GM21786 (cell line): ENCODE measurements at regions not wholly inside any gene's neighbourhood (a gene's known extent, or its start where the extent isn't known, plus 50 kb on each side); places are given as distances from the start of the nearest gene placed in this dataset.
"Not testable (repeated sequence)": the region's sequence is repeated elsewhere in the genome, so short reads cannot be mapped to it uniquely, and the experiment has no call there.

Experiments used
- ATAC-seq: cut with Tn5 transposase; IDR thresholded peaks from one replicate; pipeline ENCODE4 v1.9.1; 2021; ENCODE audit not compliant: unreplicated experiment

DNA sequence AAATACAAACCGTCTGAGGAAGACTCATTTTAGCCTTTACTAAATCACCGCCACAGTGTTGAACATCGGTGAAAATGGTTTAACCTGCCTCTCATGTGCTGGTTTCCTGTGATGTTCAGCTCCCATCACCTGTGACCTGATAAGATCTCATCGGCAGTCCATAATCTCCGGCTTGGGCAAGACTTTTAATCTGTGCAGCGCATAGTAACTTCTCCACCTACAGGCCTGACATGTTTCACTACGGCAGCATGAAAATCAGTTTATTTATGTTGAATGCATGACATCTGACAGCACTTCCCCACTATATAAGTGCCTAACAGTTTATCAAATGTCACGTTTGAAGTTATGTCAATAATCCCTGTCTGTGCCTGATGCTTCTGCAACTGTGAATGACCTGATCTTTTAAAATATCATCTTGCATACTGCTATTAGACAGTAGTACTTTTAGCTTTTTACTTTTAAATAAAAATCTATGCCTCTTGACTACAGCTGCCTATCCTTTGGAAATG is 1919.8 kb upstream of the AGA start:
- no peak for ATAC-seq

DNA sequence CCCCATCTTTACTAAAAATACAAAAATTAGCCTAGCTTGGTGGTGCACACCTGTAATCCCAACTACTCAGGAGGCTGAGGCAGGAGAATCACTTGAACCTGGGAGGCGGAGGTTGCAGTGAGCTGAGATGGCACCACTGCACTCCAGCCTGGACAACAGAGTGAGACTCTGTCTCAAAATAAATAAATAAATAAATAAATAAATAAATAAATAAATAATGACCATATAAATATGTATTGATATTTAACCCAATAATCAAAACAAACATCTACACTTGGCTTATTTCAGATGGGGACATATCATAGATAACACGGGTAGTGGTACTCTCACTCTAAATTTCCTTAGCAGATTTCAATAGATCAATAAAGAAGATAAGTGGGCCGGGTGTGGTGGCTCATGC is 1923.7 kb upstream of the AGA start:
- not testable (repeated sequence) for ATAC-seq

DNA sequence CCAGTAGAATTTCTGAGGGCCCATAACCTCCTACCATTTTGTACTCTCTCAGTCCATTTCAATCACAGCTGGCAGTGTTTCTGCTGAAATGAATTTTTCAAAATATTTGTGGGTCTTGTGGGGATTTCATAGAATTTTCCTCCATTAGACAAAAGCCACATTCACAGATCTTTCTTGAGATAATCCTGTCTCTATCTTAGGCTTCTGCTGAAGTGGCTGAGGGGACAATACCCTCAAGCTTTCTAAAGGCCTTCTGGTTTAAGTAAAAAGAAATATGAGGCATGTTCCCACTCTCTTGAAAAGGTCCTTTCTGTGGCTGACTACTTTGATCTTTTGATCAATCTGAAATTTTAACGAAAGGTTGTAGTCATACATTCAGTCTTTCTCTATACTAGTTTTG is 1930.0 kb upstream of the AGA start:
- ATAC-seq = no peak

DNA sequence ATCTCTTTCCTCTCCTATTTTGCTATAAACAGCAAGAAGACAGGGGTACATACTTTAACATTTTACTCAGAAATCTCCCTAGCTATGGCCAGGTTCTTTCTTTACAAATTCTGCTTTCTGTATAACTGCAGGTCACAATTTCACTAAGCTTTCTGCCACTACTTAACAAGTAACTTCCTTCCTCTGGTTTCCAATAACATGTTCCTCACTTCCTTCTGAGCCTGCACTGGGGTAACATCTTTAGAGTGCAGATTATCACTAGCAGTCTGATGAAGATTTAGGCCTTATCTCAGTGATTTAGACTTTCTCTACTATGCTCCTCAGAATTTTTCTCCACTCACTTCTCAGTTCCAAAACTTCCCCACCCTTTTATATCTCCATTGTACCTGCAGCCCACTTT is 1930.5 kb upstream of the AGA start:
- ATAC-seq = no peak

DNA sequence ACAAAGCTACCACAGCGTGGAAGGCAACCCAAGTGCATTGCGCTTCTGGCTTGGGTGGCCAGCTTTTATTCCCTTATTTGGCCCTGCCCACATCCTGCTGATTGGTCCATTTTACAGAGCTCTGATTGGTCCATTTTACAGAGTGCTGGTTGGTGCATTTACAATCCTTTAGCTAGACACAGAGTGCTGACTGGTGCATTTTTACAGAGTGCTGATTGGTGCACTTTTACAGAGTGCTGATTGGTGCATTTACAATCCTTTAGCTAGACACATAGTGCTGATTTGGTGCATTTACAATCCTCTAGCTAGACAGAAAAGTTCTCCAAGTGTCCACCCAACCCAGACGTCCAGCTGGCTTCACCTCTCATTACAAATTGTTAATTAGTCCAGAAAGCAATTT is 1936.6 kb upstream of the AGA start:
- not testable (repeated sequence) for ATAC-seq

DNA sequence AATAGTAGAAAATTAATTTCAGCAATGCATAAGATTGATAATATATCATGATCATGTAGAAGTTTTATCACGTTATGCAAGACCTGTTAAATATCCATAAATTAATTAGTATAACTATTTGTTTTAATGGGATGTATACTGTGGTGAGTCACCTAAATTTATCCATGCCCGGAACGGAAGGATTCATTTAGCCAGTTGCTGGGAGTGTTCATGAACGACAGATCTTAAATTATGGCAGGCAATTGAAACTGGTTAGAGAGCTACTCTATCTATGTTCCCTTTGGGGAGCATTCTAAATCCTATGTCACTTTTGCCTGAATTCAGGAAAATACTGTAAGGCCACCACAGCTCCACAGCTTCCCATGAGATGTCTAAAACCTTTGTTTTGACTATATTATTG is 1950.5 kb upstream of the AGA start:
- ATAC-seq = no peak

DNA sequence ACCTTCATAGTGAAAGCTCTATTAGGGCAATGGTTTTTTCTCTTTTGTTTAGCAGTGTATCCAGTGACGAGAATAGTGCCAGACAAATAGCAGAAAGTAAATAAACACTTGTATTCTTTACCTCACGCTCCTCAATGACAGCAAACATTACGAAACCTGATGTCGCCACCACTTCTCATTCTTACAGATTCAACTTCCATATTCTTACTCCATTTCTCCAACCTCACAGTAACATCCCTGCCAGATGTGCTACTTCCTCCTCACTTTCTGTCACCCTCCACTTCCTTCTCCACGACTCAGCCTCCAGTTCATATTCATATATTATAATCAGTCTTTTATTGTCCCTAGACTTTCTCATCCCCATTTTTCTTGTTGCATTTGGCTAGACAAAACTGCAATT is 1956.2 kb upstream of the AGA start:
- ATAC-seq = no peak

DNA sequence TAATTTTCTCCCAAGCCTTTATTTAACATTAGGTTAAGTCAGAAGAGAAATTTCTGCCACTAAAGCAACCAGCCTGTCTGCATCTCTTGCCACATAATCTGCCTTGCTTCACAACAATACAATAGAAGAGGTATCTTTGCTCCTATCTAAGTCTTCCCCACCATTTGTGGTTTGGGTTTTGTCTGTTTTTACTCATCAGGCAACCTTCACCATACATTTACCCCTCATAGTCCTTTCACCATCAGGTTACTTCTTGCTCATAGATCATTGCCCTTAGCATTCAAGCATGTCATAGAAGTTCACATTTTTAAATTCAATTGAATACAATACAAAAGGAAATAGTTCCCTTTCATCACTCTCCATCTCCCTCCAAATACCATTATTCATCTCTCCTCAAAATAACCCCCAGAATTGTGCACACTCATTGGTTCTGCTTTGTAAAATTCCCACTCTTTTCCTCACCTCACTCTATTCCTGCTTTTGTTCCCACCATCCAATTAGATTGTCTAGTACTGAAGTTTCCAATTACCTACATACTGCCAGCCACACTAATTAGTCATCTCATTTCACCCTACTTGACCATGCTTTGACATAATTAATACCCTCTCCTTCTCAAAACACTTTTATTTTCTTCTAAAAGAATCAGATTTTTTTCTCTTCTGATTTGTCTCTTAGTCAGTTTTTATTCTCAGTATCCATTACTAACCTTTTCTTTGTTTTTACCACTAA is 1957.0 kb upstream of the AGA start:
- no peak for ATAC-seq

DNA sequence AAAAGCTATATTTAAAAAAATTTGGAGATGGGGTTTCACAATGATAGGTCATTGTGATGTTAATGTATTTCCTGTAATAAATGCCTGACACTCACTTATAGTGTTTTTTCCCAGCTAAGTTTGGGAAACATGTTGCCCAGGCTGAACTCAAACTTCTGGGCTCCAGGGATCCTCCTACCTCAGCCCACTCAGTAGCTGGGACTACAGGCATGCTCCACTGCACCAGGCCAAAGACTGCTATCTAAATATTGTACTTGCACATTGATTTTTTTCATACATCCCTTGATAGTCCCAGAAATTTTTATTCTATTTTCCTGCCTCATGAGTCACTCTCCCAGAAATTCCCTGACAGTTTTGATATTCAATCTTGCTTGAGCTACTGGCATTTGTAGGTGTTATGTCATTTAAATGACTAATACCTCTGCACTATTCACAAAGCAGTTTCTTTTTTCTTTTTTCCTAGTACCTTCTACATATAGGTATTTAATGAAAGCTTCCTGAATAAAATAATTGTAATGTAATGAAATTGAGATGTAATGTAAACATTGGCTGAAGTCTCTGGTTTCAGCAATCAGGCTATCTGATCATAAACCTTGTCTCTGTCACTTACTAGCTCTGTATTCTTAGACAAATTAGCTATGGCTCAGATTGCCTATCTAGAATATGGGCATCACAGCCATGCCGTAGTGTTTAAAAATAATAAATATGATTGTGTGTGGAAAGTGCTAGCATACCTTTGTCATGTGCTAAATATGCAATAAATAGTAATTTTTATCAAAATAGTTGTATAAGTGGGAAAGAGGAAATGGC is 1973.0 kb upstream of the AGA start:
- no peak for ATAC-seq

DNA sequence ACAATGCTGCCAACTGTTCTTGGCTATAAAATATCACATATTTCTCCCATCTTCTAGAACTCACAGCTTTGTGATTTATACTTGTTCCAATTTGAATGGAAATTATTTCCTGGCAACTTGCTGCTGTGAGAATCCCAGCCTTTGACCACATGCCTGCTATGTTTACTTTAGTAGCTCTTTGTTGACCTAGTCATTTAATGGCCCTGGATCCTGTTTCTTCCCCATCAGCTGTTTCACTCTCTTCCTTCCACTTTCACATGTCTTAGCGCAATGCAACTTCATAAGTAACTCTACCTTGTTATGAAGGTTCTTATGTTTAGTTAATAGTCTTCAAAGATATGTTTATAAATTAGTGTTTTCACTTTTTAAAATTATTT is 1973.6 kb upstream of the AGA start:
- ATAC-seq = no peak

DNA sequence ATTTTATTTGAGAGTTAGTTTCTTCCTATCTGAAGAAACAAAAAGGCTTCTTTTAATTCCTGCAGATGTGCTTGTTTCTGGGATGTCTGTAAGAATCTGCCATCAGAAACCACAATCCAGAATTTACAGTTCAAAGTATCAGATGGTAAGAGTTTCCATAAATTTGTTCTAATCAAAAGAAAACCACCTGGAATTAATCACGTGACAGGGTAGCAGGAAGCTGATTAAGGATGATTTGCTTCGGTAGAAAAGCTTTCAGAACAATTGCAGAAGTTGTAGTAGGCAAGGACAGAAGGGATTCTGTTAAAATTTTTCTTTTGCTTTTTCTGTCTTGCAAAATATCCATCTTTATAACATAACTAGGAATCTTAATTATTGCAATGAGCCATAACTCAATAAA is 1975.1 kb upstream of the AGA start:
- no peak for ATAC-seq

DNA sequence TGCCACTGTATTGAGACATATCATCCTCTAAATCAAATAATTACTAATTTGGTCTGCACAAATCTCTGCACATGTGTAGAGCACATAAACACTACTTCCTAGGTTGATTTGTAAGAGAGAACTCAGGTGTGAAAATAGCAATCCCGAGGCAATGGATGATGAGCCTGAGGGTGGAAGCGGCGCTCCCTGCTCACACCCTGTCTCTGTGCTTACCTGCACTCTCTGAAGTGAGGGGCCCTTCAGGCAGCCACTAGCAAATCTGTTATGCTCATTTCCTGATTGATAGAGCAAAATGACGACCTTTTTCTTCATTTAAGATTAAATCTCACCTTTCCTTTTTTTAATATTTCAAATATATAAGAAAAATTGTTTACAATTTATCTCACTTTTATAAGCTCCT is 1995.7 kb upstream of the AGA start:
- no peak for ATAC-seq

DNA sequence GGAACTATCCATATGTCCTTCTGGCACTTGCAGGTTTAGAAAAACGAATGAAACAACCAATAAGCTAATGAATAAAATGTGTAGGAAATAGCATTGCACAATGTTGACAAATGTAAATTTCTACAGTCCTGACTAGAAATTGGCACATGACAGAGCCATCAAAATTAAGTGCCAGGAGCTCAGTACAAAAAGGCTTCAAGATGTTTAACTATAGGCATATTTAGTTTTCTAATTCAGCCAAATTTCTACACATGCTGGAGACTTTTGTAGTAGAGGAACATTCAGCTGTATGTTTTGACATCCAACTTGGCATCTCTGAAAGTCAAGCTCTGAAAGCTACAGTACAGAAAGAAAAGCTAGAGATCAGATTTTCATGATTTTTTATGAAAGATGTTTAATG is 1999.4 kb upstream of the AGA start:
- ATAC-seq = no peak

DNA sequence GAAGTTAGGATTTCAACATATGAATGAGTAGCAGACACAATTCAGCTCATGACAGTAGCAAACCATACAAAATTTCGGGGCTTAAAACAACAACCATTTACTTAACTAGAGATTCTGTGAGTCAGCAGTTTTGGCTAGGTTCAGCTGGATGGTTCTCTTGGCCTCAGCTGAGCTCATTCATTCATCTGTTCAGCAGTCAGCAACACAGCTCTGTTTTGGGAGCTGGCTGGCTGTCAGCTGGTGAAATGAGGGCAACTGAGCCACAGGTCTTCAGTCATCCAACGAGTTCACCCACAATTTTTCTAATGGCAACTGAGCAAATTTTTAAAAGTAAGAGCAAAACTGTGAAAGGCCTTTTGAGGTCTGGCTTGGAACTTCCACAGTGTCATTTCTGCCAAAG is 2005.1 kb upstream of the AGA start:
- ATAC-seq = no peak

DNA sequence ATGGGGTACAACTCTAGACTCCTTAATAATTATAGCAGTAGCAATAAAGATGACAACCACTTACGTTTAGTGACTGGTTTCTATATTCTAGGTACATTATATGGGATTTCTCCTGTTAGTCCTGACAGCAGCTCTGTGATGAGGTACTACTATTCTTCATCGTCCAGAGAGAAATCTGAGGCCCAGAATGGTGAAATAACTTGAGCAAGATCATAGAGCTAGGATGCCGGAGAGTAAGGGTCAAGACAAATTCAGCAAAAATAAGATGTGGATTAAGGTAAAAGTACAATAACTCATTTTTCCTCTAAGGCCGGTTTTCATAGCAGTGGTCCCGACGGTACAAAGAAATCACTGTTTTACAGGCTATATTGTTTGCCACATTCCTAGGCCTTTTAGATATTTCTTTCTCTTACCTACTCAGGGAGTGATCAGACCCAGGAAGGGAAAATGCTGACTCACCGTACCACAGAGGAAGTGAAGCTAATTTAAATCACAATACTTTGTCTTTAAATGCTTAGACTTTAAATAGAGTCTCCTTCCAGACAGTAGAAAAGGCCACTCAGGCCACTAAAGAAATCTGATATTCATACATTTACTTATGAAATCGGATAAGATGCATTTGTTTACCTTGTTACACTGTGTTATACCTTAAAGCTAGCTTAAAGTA is 2023.0 kb upstream of the AGA start:
- ATAC-seq = no peak

DNA sequence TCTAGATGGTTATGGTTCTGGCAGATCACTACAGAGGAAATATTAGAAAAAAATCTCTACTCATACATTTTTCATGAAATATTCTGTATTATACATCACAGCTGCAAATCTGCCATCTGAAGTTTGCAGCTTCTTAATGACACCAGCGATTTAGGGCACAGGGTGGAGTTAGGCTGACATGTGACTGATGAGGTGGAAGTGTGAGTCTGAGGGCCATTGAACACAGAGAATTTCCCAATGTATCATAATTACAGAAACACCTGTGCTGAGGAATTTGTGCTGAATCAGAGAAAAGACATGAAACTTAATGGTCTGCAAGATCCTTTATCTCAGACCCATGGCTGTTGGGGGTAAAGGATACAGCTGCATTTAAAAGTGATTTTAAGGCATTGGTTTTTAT is 2025.6 kb upstream of the AGA start:
- no peak for ATAC-seq

DNA sequence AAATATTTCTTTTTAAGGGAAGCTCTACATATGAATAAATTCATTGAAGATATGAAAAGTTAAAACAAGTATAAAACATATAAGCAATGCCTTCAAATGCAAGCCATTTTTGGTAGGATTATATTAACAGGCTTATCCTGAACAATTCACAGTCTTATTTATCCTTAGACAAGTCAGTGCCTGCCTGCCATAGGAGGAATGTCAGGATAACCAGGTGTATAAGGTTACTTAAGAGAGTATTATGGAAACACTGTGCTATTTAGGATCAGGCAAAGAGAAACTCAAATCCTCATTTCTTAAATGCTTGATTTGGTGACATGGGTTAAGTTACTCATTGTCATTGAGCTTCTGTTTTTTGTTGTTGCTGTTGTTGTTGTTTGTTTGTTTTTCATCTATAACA is 2029.9 kb upstream of the AGA start:
- ATAC-seq = no peak

DNA sequence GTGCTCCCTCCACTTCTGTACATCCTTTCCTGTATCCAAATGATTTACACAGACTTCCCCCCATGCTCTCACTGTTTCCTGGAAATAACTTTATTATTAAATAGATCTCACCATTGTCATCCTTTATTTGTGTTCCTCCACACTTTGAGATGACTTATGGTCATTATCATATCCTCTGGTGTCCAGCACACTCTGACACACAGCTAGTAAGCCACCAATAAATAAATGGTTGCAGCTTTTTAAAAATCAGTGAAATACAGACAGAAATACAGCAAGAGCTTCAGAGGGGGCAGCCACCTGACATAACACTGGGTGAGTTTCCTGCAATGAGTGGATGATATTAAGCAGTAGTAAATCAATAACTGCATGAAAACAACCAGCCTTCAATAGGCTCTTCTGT is 2036.4 kb upstream of the AGA start:
- no peak for ATAC-seq

DNA sequence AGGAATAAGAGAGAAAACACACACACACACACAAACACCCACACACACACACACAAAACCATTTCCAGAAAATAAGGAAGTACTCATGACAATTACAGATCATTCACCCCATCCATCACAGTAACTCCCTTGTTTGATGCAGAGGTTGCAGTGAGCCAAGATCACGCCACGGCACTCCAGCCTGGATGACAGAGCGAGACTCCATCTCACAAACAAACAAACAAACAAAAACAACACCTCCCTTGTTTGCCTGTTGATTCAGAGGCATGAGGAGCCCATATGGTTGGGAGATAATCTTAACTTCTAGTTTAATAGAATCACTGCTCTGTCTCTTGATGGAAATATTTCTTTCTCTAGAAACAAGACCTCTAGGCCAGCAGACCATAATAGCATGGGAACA is 2043.5 kb upstream of the AGA start:
- no peak for ATAC-seq

DNA sequence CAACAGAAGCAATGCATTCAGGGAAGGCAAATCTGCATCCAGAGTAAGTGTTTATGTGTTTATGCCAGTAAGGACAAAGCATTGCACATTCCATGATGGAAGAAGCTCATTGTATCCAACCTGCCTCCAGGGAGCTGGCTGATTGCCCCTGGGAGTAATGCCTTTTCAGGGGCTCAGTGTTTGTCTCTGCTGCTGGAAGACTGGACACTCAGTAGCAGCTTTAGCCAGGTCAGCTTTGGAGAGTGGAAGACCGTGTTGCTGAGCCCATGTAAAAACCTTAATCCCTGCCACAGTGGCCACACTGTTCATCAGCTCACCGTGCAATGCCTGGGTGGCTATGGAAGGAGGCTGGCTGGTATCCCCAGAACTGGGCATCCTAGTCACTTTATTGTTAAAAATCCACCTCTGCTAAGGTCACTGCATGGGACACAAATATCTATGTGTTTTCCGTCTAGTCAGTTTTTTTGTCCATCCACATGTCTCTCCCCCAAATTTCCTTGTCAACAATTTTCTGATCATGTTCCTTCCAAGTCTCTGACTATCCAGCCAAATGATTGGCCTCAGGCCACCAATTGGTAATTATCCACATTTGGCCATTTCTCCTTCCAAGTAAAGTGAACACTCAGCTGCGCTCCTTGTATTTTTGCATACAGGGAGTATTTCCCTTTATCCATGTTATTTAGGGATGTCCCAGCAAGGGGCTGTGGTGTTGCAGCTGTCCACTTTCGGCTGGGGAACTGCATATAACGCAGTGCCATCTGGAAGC is 2044.5 kb upstream of the AGA start:
- ATAC-seq = no peak
